Trophoblast cell (in vitro differentiated cells and primary cell): ENCODE measurements at regions not wholly inside any gene's neighbourhood (a gene's known extent, or its start where the extent isn't known, plus 50 kb on each side); places are given as distances from the start of the nearest gene placed in this dataset.

ENCODE experiments used
- DNase-seq, 2 donors: peaks; one replicate each; pipeline ENCODE4 v3.0.0-alpha.2; 2016
- H2AFZ ChIP-seq: 2 replicates; pipeline ENCODE4 v1.6.1; 2013; ENCODE audit warnings: low read length, moderate library complexity, mild to moderate bottlenecking; ENCODE audit not compliant: insufficient read depth, poor library complexity
- H2AK5ac ChIP-seq: 2 replicates; pipeline ENCODE4 v1.6.1; 2013; ENCODE audit warnings: mild to moderate bottlenecking, low read length
- H2BK120ac ChIP-seq: 2 replicates; pipeline ENCODE4 v1.6.1; 2013; ENCODE audit warnings: low read length, mild to moderate bottlenecking, moderate library complexity; ENCODE audit not compliant: insufficient read depth, poor library complexity
- H2BK12ac ChIP-seq: 2 replicates; pipeline ENCODE4 v1.6.1; 2013; ENCODE audit warnings: mild to moderate bottlenecking, low read length, moderate library complexity
- H2BK5ac ChIP-seq: 2 replicates; pipeline ENCODE4 v1.6.1; 2013; ENCODE audit warnings: low read length, low read depth, moderate library complexity, mild to moderate bottlenecking; ENCODE audit not compliant: poor library complexity
- H3K14ac ChIP-seq: 2 replicates; pipeline ENCODE4 v1.6.1; 2013; ENCODE audit warnings: mild to moderate bottlenecking, low read length
- H3K18ac ChIP-seq: 2 replicates; pipeline ENCODE4 v1.6.1; 2013; ENCODE audit warnings: mild to moderate bottlenecking, low read length
- H3K23ac ChIP-seq: 2 replicates; pipeline ENCODE4 v1.6.1; 2013; ENCODE audit warnings: low read length
- H3K27ac ChIP-seq: 2 replicates; pipeline ENCODE4 v1.5.1; 2013; ENCODE audit warnings: low read depth, mild to moderate bottlenecking, inconsistent platforms, low read length, moderate library complexity
- H3K27me3 ChIP-seq: 2 replicates; pipeline ENCODE4 v1.6.1; 2013; ENCODE audit warnings: inconsistent platforms, mild to moderate bottlenecking, low read length, moderate library complexity; ENCODE audit not compliant: insufficient read depth
- H3K36me3 ChIP-seq, 2 experiments: 1 replicate in 1 of 2; 2 replicates in 1 of 2; pipeline ENCODE4 v1.6.1; 2013; ENCODE audit warnings: low read length in 2 of 2, mild to moderate bottlenecking in 2 of 2, moderate library complexity in 1 of 2; ENCODE audit not compliant: insufficient read depth in 2 of 2, control insufficient read depth in 1 of 2
- H3K4ac ChIP-seq: 2 replicates; pipeline ENCODE4 v1.6.1; 2013; ENCODE audit warnings: low read depth, mild to moderate bottlenecking, low read length, moderate library complexity
- H3K4me1 ChIP-seq, 2 experiments: 1 replicate in 1 of 2; 2 replicates in 1 of 2; pipeline ENCODE4 v1.6.1; 2013; ENCODE audit warnings: low read length in 2 of 2, mild to moderate bottlenecking in 2 of 2, moderate library complexity in 1 of 2; ENCODE audit not compliant: insufficient read depth in 2 of 2, control insufficient read depth in 1 of 2
- H3K4me2 ChIP-seq: 2 replicates; pipeline ENCODE4 v1.6.1; 2013; ENCODE audit warnings: inconsistent platforms, mild to moderate bottlenecking, low read length, moderate library complexity
- H3K4me3 ChIP-seq: 2 replicates; pipeline ENCODE4 v1.5.1; 2013; ENCODE audit warnings: mild to moderate bottlenecking, low read depth, low read length, inconsistent platforms
- H3K79me1 ChIP-seq: one replicate; pipeline ENCODE4 v1.6.1; 2013; ENCODE audit warnings: low read length
- H3K79me2 ChIP-seq: 2 replicates; pipeline ENCODE4 v1.6.1; 2013; ENCODE audit warnings: low read length, mild to moderate bottlenecking; ENCODE audit not compliant: control insufficient read depth, insufficient read depth, poor library complexity
- H3K9ac ChIP-seq: 2 replicates; pipeline ENCODE4 v1.6.1; 2013; ENCODE audit warnings: mild to moderate bottlenecking, low read length
- H3K9me3 ChIP-seq: 2 replicates; pipeline ENCODE4 v1.6.1; 2013; ENCODE audit warnings: low read depth, mild to moderate bottlenecking, control low read depth, inconsistent platforms, low read length; ENCODE audit not compliant: insufficient read depth
- H4K12ac ChIP-seq: 2 replicates; pipeline ENCODE4 v1.6.1; 2013; ENCODE audit warnings: low read depth, mild to moderate bottlenecking, low read length, moderate library complexity
- H4K8ac ChIP-seq: 2 replicates; pipeline ENCODE4 v1.6.1; 2013; ENCODE audit warnings: low read depth, mild to moderate bottlenecking, low read length, moderate library complexity
- H4K91ac ChIP-seq: one replicate; pipeline ENCODE4 v1.6.1; 2013; ENCODE audit warnings: low read depth, mild to moderate bottlenecking, low read length, moderate library complexity
- WGBS: extraction: QIAGEN DNeasy Blood & Tissue Kit; methylation state at CpG from one replicate; pipeline ENCODE4 v1.1.7; 2013; ENCODE audit warnings: missing lambda C conversion rate; ENCODE audit not compliant: insufficient read length, insufficient coverage; ENCODE audit errors: extremely low coverage; 5-methylcytosine and 5-hydroxymethylcytosine counted together

DNA sequence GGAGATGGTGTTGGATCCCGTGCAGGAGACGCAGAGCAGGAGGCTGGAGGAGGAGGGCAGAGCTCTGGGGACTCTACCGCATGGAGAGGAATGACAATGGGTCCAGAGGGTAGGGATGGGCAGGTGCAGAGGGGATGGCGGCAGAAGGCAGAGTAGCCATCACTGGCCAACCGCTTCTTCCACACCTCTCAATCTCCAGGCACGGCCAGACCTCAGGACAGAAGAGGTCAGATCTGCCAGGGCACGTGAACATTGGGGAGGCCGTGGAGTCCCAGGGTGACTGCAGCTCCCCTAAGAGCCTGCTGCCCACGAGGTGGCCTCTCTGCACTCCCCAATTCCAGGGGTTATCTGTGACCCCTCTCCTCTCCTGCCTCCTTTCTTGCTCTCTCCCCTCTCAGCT is 162.7 kb upstream of the HDAC4 start:
- Histone ChIP-seq H3K4ac (no peak overlapping the region), H3K4me3 (no peak overlapping the region), H4K12ac (no peak overlapping the region), H3K9ac (no peak overlapping the region), H2BK120ac (no peak overlapping the region), H4K91ac (no peak overlapping the region), H3K18ac (no peak overlapping the region), H2AFZ (no peak overlapping the region), H3K23ac (no peak overlapping the region), H3K14ac (no peak overlapping the region), H3K27ac (no peak overlapping the region), H3K4me2 (no peak overlapping the region), H3K27me3 (no peaks in the 10 kb centered on the region), H3K36me3 (no peaks in the 10 kb centered on the region), H3K79me2 (no peaks in the 10 kb centered on the region), H3K79me1 (no peaks in the 10 kb centered on the region), H2BK5ac (no peak overlapping the region), H2AK5ac (no peak overlapping the region), H4K8ac (no peak overlapping the region), H3K4me1 (peaks cover 0 to 4% of the 10 kb centered on the region in 2 experiments), H2BK12ac (no peak overlapping the region), H3K9me3 (peaks cover 5% of the 10 kb centered on the region)
- WGBS = no CpG with 5 or more reads among the region's 9 CpGs
- no peak for DNase-seq

DNA sequence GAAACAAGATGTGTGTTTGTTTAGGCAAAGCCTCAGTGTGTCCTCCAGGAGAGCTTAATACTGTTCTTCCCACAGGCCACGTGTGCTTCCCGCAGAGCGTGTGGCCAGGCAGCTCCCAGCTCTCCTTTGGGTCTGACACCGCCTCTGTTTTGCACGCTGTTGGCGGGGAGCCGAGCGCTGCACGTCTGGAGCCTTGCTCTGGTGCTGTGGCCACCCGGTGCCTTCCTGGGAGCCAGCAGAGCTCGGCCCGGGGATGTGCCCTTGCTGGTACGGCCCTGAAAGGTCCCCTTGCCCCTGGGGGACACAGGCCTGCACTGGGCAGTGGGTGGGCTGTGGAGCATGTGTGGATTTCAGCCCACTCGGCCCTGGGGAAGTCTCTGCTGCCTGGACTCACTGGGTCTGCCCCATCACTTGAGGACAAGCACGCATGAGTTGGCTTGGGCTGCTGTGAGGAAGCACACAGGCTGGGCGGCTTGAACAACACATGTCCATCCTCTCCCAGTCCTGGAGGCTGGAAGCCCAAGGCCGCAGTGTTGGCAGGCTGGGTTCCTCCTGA is 160.7 kb upstream of the HDAC4 start:
- no peak overlapping the region for H2BK120ac ChIP-seq
- no peak overlapping the region for H3K4ac ChIP-seq
- no peak overlapping the region for H3K27ac ChIP-seq
- WGBS = no CpG with 5 or more reads among the region's 17 CpGs
- no peak overlapping the region for H3K9ac ChIP-seq
- no peak overlapping the region for H4K91ac ChIP-seq
- H3K9me3 ChIP-seq = peaks cover 5% of the 10 kb centered on the region
- no peak overlapping the region for H2AK5ac ChIP-seq
- no peak overlapping the region for H2AFZ ChIP-seq
- no peaks in the 10 kb centered on the region for H3K4me1 ChIP-seq
- H3K36me3 ChIP-seq = no peaks in the 10 kb centered on the region
- H3K79me2 ChIP-seq = no peaks in the 10 kb centered on the region
- H4K12ac ChIP-seq = no peak overlapping the region
- H2BK5ac ChIP-seq = no peak overlapping the region
- H3K18ac ChIP-seq = no peak overlapping the region
- no peak overlapping the region for H2BK12ac ChIP-seq
- H3K14ac ChIP-seq = no peak overlapping the region
- H3K4me3 ChIP-seq = no peak overlapping the region
- H3K4me2 ChIP-seq = no peak overlapping the region
- H3K23ac ChIP-seq = no peak overlapping the region
- DNase-seq = no peak
- no peaks in the 10 kb centered on the region for H3K27me3 ChIP-seq
- H4K8ac ChIP-seq = no peak overlapping the region
- H3K79me1 ChIP-seq = no peaks in the 10 kb centered on the region

DNA sequence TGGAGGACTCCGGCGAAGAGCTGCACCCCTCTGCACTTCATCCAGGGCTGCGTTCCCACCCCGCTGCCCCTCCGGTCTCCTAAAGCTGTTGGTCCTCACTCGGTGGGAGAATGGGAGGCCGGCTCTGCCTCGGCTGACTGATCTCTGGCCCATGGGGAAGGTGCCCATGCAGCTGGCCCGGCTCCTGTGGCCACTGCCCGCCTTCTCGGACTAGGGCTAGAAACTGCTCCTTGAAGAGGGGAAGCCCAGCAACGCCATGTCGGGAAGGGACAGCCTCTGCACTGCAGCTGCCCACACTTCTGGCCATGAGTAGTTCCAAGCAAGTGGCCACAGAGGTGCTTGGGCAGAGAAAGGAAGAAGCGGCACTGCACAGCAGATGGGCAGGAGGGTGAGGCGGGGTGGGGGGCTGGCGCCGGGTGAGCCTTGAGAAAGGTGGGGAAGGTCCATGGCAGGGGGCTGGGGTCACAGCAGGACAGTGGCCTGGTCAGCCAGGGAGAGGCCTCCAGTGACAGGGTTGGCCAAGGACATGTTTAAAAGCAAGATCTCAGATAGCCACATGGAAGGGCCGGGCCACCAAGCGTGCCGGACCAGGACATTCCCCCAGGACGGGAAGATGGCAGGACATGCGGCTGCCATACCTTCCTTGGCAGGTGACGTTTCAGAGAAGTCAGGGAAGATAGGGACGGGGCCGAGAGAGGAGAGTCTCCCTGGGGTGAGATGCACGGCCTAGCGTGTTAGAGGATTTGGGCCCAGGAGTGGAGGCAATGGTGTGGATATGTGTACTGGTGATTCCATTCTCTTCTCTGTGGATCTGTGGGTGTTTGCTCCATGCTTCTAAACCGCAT is 158.8 kb upstream of the HDAC4 start:
- Histone ChIP-seq H3K18ac (no peak overlapping the region), H4K8ac (no peak overlapping the region), H3K27ac (no peak overlapping the region), H3K23ac (no peak overlapping the region), H3K79me1 (no peaks in the 10 kb centered on the region), H2BK12ac (no peak overlapping the region), H2BK5ac (no peak overlapping the region), H3K4me2 (no peak overlapping the region), H4K91ac (no peak overlapping the region), H2AK5ac (no peak overlapping the region), H3K14ac (no peak overlapping the region), H3K4me3 (no peak overlapping the region), H2AFZ (no peak overlapping the region), H3K36me3 (no peaks in the 10 kb centered on the region), H4K12ac (no peak overlapping the region), H3K4me1 (no peaks in the 10 kb centered on the region), H3K79me2 (no peaks in the 10 kb centered on the region), H3K27me3 (no peaks in the 10 kb centered on the region), H3K9me3 (peaks cover 3% of the 10 kb centered on the region), H3K9ac (no peak overlapping the region), H2BK120ac (no peak overlapping the region), H3K4ac (no peak overlapping the region)
- no CpG with 5 or more reads among the region's 28 CpGs for WGBS
- DNase-seq = no peak

DNA sequence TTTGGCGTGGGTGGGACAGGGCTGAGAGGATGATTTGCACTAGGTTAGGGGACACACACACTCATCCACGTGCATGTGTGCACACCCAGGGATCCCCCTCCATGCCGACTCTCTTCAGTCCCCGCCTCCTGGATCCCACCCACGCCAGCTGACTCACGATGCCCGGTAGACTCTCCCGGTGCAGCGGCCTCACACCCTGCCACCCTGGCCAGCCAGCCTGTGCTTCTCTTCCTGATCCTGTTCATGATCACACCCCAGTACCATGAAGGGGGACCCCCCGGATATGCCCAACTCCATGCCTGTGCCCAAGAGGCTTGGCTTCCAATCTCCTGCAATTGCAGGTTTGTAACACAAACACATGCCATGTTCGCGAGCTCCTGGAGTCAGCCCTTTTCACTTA is 157.8 kb upstream of the HDAC4 start:
- Histone ChIP-seq H3K23ac (no peak overlapping the region), H3K27me3 (no peaks in the 10 kb centered on the region), H4K91ac (no peak overlapping the region), H4K8ac (no peak overlapping the region), H3K9ac (no peak overlapping the region), H2BK12ac (no peak overlapping the region), H3K79me1 (no peaks in the 10 kb centered on the region), H3K79me2 (no peaks in the 10 kb centered on the region), H2BK120ac (no peak overlapping the region), H3K4ac (no peak overlapping the region), H3K18ac (no peak overlapping the region), H2BK5ac (no peak overlapping the region), H2AK5ac (no peak overlapping the region), H3K4me1 (no peaks in the 10 kb centered on the region), H3K36me3 (no peaks in the 10 kb centered on the region), H4K12ac (no peak overlapping the region), H3K14ac (no peak overlapping the region), H3K9me3 (peaks cover 3% of the 10 kb centered on the region), H3K4me2 (no peak overlapping the region), H3K4me3 (no peak overlapping the region), H3K27ac (no peak overlapping the region), H2AFZ (no peak overlapping the region)
- no peak for DNase-seq
- no CpG with 5 or more reads among the region's 12 CpGs for WGBS
